NCI-H2171 (cell line): ENCODE measurements at regions not wholly inside any gene's neighbourhood (a gene's known extent, or its start where the extent isn't known, plus 50 kb on each side); places are given as distances from the start of the nearest gene placed in this dataset.

Experiments used
- DNase-seq: peaks from one replicate; lab custom pipeline; 2025; lab: John Stamatoyannopoulos, UW

- DNase-seq, result no peak
These were observed 65.6 kb upstream of the TOM1L1 start for GRCh38 chr17:54835015-54835414.

DNA sequence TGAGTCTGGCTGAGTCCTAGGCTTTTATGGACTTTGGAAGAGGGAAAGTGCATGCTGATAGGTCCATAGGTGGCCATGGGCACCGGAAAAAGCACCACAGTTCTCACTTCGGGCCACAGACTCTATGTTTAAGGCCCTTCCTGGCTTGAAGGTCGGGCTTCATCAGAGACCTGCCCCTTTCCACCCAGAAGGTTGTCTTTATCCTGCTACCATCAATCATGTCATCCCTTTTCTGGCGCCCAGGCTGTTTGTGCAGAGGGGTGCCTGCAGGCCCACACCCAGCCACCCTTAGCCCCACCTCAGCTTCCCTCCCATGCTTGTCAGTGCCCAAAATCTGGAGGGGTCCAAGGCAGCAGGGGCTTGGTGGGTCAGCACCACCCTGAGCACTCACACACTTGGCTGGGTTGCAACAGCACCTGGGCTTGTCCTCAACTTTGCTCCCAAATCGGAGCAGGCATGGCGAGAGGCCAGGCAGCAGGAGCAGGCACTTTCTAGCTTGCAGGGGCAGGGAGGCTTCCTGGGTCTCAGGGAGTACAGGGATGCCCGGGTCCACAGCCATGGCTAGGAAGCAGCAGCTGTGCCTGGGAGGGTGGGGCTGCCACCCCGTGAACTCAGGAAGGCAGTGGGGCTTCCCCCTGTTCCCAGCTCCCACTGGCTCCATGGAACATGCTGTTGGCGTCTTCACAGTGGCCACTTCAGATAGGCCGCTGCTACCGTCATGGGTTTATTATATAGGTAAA is 63.8 kb upstream of the TOM1L1 start:
- no peak for DNase-seq

DNA sequence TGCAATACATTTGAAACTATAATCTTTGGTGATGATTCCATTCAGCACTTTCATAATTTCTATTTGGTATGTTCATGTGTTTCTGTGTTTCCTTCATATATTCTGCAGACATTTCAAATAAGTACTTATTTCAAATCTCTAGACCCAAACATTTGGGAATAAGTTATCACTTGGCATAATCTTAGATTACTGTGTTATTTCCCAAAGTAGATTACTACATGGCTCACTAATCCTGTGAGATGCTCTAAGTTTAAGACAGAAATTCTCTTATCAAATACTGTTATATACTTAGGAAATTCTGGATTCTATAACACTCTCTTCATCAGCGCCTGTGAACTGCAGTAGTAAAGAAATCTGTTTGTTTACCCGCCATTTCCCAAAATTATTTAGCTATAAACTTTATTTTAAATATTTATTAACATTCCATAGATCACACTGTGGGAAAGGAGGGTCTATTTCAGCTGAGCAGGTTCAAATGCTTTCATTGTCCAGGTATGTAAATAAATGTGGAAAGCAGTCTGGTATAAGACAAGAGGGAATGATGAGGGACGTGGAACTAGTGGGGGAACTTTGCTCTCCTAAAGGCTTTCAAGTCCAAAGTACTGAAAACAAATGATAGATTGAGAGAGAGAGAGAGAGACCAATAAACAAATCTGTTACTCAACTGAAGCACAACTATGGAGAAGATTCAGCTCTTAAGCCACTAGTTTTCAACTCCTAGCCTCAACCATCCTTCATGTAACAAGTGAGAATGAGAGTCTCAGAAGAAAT is 61.8 kb upstream of the TOM1L1 start:
- no peak for DNase-seq

GRCh38 chr17:54839447-54839846 is 61.2 kb upstream of the TOM1L1 start:
- no peak for DNase-seq

DNA sequence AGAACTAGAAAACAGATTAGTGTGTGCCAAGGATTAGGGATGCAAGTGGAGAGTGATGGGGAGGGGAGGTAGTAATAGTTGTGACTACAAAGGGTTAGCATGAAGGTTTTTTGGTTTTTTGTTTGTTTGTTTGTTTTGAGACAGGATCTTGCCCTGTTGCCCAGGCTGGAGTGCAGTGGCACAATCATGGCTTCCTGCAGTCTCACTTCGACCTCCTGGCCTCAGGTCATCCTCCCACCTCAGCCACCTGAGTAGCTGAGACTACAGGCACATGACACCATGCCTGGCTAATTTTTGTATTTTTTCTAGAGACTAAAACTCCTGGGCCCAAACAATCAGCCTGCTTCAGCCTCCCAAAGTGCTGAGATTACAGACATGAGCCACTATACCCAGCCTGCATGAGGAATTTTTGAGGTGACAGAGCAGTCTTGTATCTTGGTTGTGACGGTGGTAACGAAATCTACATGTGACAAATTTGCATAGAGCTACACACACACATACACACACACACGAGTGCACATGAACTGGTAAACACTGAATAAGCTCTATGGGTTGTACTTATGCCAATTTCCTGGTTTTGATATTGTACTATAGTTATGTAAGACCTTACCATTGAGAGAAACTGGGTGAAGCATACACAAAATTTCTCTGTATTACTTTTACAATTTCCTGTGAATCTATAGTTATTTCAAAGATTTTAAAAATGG is 59.6 kb upstream of the TOM1L1 start:
- no peak for DNase-seq

- DNase-seq, result no peak
These were observed 59.0 kb upstream of the TOM1L1 start for GRCh38 chr17:54841656-54842055.

DNA sequence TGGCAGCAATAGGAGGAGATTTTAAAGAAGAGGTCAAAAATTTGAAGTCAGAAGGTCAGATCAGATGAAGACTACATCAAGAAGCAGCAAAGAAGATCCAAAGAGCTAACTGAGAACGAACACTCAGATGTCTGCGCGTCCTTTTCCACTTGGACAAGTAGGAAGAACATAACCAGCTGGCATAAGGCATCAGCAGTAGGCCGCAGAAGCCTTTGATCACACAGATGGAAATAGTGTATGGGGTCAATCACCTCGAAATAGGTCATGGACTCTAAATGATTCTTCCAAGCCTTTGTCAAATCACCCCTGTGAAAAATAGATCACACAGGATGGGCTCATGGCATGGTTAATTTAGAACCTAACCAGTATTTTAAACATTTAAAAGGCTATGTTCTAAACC is 56.4 kb upstream of the TOM1L1 start:
- no peak for DNase-seq

- no peak for DNase-seq
These were observed 52.2 kb upstream of the TOM1L1 start for GRCh38 chr17:54848368-54848987.

DNA sequence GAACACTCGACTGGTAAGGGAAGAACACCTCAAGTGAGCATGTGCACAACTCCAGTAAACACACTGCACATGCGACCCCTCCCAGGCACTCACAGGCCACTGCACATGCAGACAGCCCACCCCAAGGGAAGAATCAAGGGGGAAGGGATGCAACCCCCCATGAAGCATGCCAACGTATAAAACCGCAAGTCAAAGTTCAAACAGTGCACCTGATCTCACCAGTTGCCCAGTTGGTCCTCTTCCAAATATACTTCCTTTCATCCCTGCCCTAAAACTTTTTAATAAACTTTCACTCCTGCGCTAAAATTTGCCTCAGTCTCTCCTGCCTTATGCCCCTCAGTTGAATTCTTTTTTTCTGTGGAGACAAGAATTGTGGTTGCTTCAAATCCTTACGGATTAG is 51.0 kb upstream of the TOM1L1 start:
- no peak for DNase-seq
